Activated CD4-positive, alpha-beta T cell treated with anti-CD3 and anti-CD28 coated beads for 1 hour (primary cell): ENCODE measurements at regions not wholly inside any gene's neighbourhood (a gene's known extent, or its start where the extent isn't known, plus 50 kb on each side); places are given as distances from the start of the nearest gene placed in this dataset.

Experiments used
- DNase-seq: peaks from one replicate; pipeline ENCODE4 v3.0.0-alpha.2; 2020

- no peak for DNase-seq
Observed at GRCh38 chr14:38074081-38074480, 133.6 kb upstream of the SSTR1 start.

DNA sequence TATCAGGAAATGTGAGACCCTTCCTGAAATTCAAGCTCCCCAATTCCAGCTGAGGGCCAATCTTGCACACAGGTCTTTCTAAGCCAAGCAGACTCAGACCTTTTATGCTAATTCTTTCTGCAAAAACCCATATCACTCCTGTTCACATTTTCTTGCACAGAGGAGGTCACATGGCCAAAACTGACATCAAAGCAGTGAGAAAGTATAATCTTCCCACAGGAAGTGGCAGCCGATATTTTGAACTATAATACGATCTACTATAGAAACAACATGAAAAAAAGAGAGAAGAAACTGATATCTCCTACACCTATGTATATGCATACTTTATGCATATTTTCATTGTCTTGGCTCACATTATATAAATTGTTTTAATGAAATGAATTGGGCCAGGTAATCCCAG lies 132.9 kb upstream of the SSTR1 start:
- DNase-seq = no peak

DNA sequence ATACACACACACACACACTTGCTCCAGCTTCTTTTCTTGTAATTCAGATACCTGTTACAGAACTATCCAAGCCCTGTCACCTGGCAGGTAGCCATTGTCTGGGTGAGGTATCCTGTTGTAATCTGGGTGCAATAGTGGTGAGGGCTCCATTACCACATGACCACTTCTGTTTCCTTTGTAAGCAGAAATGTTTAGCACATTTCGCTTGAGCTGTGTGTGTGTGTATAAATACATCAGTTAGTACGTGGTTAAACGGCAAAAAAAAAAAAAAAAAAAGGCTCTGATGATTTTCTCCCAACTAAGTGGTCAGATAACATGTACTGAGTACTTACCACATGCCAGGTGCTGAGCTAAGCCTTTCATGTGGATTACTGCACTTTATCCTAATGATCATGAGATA lies 129.3 kb upstream of the SSTR1 start:
- DNase-seq = no peak

DNA sequence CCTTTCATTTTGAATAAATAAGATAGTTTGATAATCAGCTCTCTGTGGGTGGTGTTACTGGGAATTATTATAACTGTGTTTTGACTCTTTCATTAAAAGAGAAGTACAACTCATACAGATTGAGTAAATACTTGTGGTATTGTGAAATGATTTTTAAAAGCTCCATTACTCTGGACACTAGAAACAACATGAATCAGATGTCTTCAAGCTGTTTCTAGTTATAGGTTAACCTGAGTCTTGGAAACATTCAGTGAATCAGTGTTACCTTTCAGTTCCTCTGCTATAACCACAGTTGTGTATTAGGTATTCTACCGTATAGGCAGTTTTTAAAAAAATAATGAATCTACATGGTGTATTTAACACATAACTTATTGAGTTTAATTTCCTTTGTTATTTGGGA lies 128.4 kb upstream of the SSTR1 start:
- no peak for DNase-seq

GRCh38 chr14:38079886-38080285 lies 127.8 kb upstream of the SSTR1 start:
- no peak for DNase-seq

- no peak for DNase-seq
Observed at GRCh38 chr14:38080696-38081095, 127.0 kb upstream of the SSTR1 start.

GRCh38 chr14:38083039-38083438 lies 124.7 kb upstream of the SSTR1 start:
- DNase-seq = no peak

- no peak for DNase-seq
Observed at GRCh38 chr14:38089123-38089522, 118.6 kb upstream of the SSTR1 start.

GRCh38 chr14:38090506-38090905 lies 117.2 kb upstream of the SSTR1 start:
- no peak for DNase-seq

- no peak for DNase-seq
Observed at GRCh38 chr14:38098074-38098836, 109.4 kb upstream of the SSTR1 start.

GRCh38 chr14:38101679-38102078 lies 106.0 kb upstream of the SSTR1 start:
- no peak for DNase-seq

- no peak for DNase-seq
Observed at GRCh38 chr14:38103542-38104225, 104.0 kb upstream of the SSTR1 start.

DNA sequence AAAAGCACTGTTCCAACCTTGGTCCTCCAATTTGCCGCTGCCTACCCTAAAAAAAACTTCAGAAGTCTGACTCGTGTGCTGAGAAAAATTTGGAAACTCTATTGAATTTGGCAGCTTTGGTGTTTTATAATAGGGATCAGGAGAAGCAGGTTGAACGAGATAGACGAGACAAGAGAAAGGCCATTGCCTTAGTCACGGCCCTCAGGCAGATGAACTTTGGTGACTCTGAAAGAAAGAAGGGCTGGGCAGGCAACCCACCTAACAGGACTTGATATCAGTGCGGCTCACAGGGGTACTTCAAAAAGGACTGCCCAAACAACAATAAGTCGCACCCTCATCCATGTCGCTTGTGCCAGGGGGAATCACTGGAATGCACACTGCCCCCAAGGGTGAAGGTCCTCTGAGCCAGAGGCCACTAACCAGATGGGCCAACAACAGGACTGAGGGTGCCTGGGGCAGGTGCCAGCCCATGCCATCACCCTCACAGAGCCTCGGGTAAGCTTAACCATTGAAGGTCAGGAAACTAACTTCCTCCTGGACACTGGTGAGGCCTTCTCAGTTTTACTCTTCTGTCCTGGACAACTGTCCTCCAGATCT lies 102.5 kb upstream of the SSTR1 start:
- DNase-seq = no peak

GRCh38 chr14:38107216-38107631 lies 100.5 kb upstream of the SSTR1 start:
- DNase-seq = no peak

- no peak for DNase-seq
Observed at GRCh38 chr14:38108681-38109080, 99.0 kb upstream of the SSTR1 start.

DNA sequence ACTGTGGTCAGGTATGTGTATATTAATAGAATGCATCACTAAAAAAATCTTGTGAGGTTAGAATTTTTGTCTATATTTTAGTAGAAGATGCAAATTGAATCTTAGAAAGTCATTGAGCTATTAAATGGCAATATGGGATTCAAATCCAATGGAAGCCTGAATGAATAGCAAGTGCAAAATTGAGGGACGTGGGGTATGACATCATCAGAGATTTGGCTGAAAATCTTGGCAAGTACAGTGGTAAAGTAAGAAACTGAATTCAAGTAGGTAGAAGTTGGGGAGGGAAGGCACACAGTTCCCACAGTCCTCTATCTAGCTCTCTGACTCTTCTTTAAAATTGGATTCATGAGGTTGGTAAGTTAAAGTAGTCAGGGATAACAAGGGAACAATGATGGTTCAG lies 97.4 kb upstream of the SSTR1 start:
- DNase-seq = no peak

DNA sequence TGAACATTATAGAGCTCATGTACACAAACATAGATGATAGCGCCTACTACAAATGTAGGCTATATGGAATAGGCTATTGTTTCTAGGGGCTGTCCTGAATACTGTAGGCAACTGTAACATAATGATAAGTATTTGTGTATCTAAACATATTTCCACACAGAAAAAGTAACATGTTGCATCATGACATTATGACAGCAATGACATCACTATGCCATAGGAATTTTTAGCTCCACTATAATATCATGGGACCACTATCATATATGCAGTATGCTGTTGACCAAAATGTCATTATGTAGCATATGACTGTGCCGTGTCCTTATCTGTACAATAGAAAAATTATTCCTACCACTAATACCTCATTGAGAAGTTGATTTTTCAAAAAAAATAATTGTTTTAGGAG lies 96.7 kb upstream of the SSTR1 start:
- no peak for DNase-seq

DNA sequence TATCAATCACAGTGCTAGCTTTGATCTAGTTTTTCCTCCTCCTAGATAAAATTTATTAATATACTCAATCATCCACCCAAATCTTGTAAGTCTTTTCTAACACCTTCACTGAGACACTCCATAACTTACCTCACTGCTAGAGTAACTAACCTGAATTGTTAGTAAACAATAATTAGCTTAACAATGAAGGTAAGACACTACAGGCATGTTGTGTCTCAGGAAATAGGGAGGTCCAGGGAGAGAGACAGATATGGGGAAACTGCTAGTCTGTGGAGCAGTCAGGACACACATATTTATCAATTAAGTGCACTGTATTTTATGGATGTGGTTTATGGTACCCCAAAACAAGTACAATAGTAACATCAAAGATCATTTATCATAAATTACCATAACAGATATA lies 94.2 kb upstream of the SSTR1 start:
- no peak for DNase-seq

DNA sequence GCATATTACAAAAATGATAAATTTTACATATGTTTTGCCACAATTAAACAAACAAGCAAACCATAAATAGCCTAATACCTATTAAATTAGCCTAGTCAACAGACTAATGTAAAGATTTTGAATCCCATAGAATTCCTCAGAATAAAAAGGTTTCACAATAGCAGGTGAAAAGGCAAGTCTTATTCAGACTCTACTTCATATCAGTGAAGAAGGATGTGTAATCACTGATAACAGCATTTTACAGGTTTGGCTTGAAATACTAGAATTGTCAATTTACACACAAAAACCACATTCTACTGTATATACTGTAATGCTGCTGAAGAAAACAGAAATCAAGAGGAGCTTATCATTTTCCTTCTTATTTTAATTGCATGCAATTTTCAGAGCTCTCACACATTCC lies 90.8 kb upstream of the SSTR1 start:
- DNase-seq = no peak

DNA sequence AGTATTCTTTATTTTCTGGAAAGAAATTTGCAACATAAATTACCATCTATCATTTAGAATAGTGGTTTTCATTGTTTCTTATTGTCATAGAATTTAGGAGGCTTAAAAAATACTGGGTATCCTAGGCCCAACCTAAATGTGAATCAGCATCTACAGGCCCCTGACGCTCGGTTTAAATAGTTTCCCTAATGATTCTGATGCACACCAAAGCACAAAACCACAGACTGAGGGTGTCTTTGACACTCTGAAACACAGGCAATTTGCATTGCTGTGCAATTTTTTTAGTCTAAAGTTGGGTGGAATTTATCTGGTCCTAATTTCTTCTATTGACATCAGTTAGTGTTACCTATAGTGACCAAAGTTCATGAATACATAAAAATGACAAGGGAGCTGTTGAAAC lies 87.6 kb upstream of the SSTR1 start:
- no peak for DNase-seq

DNA sequence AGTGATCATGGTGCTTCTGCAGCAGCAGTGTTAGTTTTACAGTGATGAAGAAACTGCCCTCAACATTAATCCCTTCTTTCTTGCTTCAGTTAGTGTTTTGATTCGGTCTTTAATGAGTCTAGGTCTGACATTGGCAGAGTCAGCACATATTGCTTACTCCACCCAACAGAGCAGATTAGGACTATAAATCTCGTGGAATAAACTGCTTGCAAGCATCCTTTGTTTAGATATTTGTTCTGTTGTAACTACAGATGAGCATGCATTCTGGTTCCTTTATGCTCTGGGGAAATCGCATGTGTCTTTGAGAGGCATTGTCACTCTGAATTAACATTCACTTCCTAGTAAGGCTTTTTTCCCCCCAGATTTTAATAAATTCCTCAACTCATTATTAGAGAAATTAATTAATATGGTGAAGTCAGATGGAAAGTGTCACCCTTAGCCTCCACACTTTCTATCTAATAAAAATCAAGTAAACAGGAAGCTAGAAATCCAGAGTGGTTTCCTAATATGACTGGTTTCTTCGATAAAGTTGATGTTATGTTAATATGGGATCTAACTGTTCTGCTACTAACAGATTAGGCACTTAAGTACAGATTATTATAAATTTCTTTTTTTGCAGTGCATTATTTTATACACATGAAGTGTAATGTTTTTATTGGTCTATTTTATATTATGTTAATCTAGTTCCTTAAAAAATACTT lies 86.2 kb upstream of the SSTR1 start:
- DNase-seq = no peak

- no peak for DNase-seq
Observed at GRCh38 chr14:38122241-38122640, 85.5 kb upstream of the SSTR1 start.

- DNase-seq = no peak
Observed at GRCh38 chr14:38124506-38124905, 83.2 kb upstream of the SSTR1 start.
